ENCODE measurements at regions not wholly inside any gene's neighbourhood (a gene's known extent, or its start where the extent isn't known, plus 50 kb on each side); places are given as distances from the start of the nearest gene placed in this dataset.
"Not testable (repeated sequence)": the region's sequence is repeated elsewhere in the genome, so short reads cannot be mapped to it uniquely, and the experiment has no call there.

- no peak for TF ChIP-seq TAF1 (IDR thresholded peaks at IDR 0.05; ENCODE audit: borderline replicate concordance, low read depth, low read length)
- TF ChIP-seq POLR2AphosphoS5 (IDR thresholded peaks at IDR 0.05; ENCODE audit: low read depth, low read length): no peak
- TF ChIP-seq POLR2A (IDR thresholded peaks at IDR 0.05; ENCODE audit: low read depth, low read length): no peak
- DNase-seq (ENCODE audit: insufficient read length) (no peak), FAIRE-seq (no peak)
These were observed 384.7 kb upstream of the KCND2 start for GRCh38 chr7:119888251-119888650.

GRCh38 chr7:119890631-119891030 lies 382.3 kb upstream of the KCND2 start:
- TF ChIP-seq TAF1 (IDR thresholded peaks at IDR 0.05; ENCODE audit: borderline replicate concordance, low read depth, low read length): no peak
- TF ChIP-seq POLR2A (IDR thresholded peaks at IDR 0.05; ENCODE audit: low read depth, low read length): no peak
- no peak for TF ChIP-seq POLR2AphosphoS5 (IDR thresholded peaks at IDR 0.05; ENCODE audit: low read depth, low read length)
- DNase-seq (ENCODE audit: insufficient read length): no peak
- FAIRE-seq: no peak

- DNase-seq (ENCODE audit: insufficient read length): no peak
- TF ChIP-seq POLR2AphosphoS5 (IDR thresholded peaks at IDR 0.05; ENCODE audit: low read depth, low read length): no peak
- TF ChIP-seq TAF1 (IDR thresholded peaks at IDR 0.05; ENCODE audit: borderline replicate concordance, low read depth, low read length): no peak
- no peak for TF ChIP-seq POLR2A (IDR thresholded peaks at IDR 0.05; ENCODE audit: low read depth, low read length)
- FAIRE-seq: no peak
These were observed 377.7 kb upstream of the KCND2 start for GRCh38 chr7:119895320-119895719.

- FAIRE-seq (no peak), DNase-seq (ENCODE audit: insufficient read length) (no peak)
- TF ChIP-seq TAF1 (IDR thresholded peaks at IDR 0.05; ENCODE audit: borderline replicate concordance, low read depth, low read length): no peak
- no peak for TF ChIP-seq POLR2AphosphoS5 (IDR thresholded peaks at IDR 0.05; ENCODE audit: low read depth, low read length)
- TF ChIP-seq POLR2A (IDR thresholded peaks at IDR 0.05; ENCODE audit: low read depth, low read length): no peak
These were observed 376.6 kb upstream of the KCND2 start for GRCh38 chr7:119896386-119896785.

GRCh38 chr7:119900996-119901672 lies 371.8 kb upstream of the KCND2 start:
- TF ChIP-seq POLR2A (IDR thresholded peaks at IDR 0.05; ENCODE audit: low read depth, low read length) (no peak), TAF1 (IDR thresholded peaks at IDR 0.05; ENCODE audit: borderline replicate concordance, low read depth, low read length) (no peak), POLR2AphosphoS5 (IDR thresholded peaks at IDR 0.05; ENCODE audit: low read depth, low read length) (no peak)
- FAIRE-seq (no peak), DNase-seq (ENCODE audit: insufficient read length) (no peak)

GRCh38 chr7:119903085-119903484 lies 369.9 kb upstream of the KCND2 start:
- no peak for TF ChIP-seq POLR2A (IDR thresholded peaks at IDR 0.05; ENCODE audit: low read depth, low read length)
- TF ChIP-seq TAF1 (IDR thresholded peaks at IDR 0.05; ENCODE audit: borderline replicate concordance, low read depth, low read length): no peak
- TF ChIP-seq POLR2AphosphoS5 (IDR thresholded peaks at IDR 0.05; ENCODE audit: low read depth, low read length): no peak
- no peak for FAIRE-seq
- DNase-seq (ENCODE audit: insufficient read length): no peak

- DNase-seq (ENCODE audit: insufficient read length): no peak
- FAIRE-seq: no peak
- no peak for TF ChIP-seq POLR2AphosphoS5 (IDR thresholded peaks at IDR 0.05; ENCODE audit: low read depth, low read length)
- no peak for TF ChIP-seq POLR2A (IDR thresholded peaks at IDR 0.05; ENCODE audit: low read depth, low read length)
- TF ChIP-seq TAF1 (IDR thresholded peaks at IDR 0.05; ENCODE audit: borderline replicate concordance, low read depth, low read length): no peak
These were observed 367.5 kb upstream of the KCND2 start for GRCh38 chr7:119905495-119905894.

- TF ChIP-seq POLR2AphosphoS5 (IDR thresholded peaks at IDR 0.05; ENCODE audit: low read depth, low read length): no peak
- no peak for TF ChIP-seq TAF1 (IDR thresholded peaks at IDR 0.05; ENCODE audit: borderline replicate concordance, low read depth, low read length)
- no peak for TF ChIP-seq POLR2A (IDR thresholded peaks at IDR 0.05; ENCODE audit: low read depth, low read length)
- DNase-seq (ENCODE audit: insufficient read length): no peak
- no peak for FAIRE-seq
These were observed 364.0 kb upstream of the KCND2 start for GRCh38 chr7:119908948-119909347.

GRCh38 chr7:119914119-119914518 lies 358.9 kb upstream of the KCND2 start:
- not testable (repeated sequence) for FAIRE-seq; DNase-seq (ENCODE audit: insufficient read length)

GRCh38 chr7:119916501-119916900 lies 356.5 kb upstream of the KCND2 start:
- DNase-seq (ENCODE audit: insufficient read length) (no peak), FAIRE-seq (no peak)
- no peak for TF ChIP-seq TAF1 (IDR thresholded peaks at IDR 0.05; ENCODE audit: borderline replicate concordance, low read depth, low read length)
- TF ChIP-seq POLR2A (IDR thresholded peaks at IDR 0.05; ENCODE audit: low read depth, low read length): no peak
- TF ChIP-seq POLR2AphosphoS5 (IDR thresholded peaks at IDR 0.05; ENCODE audit: low read depth, low read length): no peak

GRCh38 chr7:119918185-119918584 lies 354.8 kb upstream of the KCND2 start:
- TF ChIP-seq POLR2AphosphoS5 (IDR thresholded peaks at IDR 0.05; ENCODE audit: low read depth, low read length) (no peak), POLR2A (IDR thresholded peaks at IDR 0.05; ENCODE audit: low read depth, low read length) (no peak), TAF1 (IDR thresholded peaks at IDR 0.05; ENCODE audit: borderline replicate concordance, low read depth, low read length) (no peak)
- no peak for DNase-seq (ENCODE audit: insufficient read length)
- FAIRE-seq: no peak

GRCh38 chr7:119919986-119920385 lies 353.0 kb upstream of the KCND2 start:
- DNase-seq (ENCODE audit: insufficient read length) (no peak), FAIRE-seq (no peak)
- TF ChIP-seq POLR2AphosphoS5 (IDR thresholded peaks at IDR 0.05; ENCODE audit: low read depth, low read length) (no peak), POLR2A (IDR thresholded peaks at IDR 0.05; ENCODE audit: low read depth, low read length) (no peak), TAF1 (IDR thresholded peaks at IDR 0.05; ENCODE audit: borderline replicate concordance, low read depth, low read length) (no peak)

Measured in GM12892 (cell line).